ENCODE measurements at regions not wholly inside any gene's neighbourhood (a gene's known extent, or its start where the extent isn't known, plus 50 kb on each side); places are given as distances from the start of the nearest gene placed in this dataset.

DNA sequence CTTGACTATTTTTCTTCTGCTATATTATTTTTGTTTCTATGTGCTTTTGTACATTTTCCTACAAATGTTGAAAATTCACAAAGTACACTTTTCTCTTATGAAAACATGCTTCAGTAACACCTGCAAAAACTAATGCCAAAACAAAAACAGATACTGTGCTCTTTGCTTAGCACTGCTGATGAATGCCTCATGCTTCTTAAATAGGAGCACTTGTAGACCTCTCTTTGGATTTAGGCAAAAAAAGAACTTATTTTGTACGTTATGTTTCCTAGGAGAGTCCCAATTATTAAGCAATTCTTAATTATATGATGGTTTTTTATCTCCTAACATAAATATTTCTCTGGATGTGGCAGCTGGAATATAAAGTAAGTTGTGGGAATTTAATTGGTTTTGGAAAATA is 285.0 kb upstream of the ARSJ start:
- H3K36me3 Mint-ChIP-seq (ENCODE audit: low read depth) = no peaks in the 10 kb centered on the region
- no peak overlapping the region for H3K4me3 Mint-ChIP-seq
- no peak overlapping the region for H3K27ac Mint-ChIP-seq
- no peaks in the 10 kb centered on the region for H3K4me1 Mint-ChIP-seq (ENCODE audit: low read depth)
- H3K9me3 Mint-ChIP-seq = no peaks in the 10 kb centered on the region
- no peaks in the 10 kb centered on the region for H3K27me3 Mint-ChIP-seq (ENCODE audit: low read depth)

DNA sequence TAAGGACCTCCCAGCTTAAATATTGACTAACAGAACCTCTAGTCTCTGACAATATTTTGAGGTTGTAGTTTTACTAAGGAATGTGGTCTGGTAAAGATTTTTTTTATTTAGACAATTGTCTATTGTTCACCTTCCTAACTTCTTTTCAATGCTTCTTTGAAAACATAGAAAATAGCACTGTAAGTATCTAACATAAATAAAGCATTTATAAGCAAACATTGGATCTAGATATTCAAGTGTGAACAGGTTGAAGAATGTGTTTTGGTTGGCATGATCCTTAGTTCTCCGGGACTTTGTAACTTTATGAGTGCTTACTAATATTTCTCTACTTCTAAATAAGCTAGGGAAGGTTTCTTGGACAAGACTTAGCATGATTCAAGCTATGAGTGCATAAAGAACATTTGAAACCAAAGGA is 285.4 kb upstream of the ARSJ start:
- no peaks in the 10 kb centered on the region for H3K36me3 Mint-ChIP-seq (ENCODE audit: low read depth)
- no peaks in the 10 kb centered on the region for H3K27me3 Mint-ChIP-seq (ENCODE audit: low read depth)
- H3K4me1 Mint-ChIP-seq (ENCODE audit: low read depth) = no peaks in the 10 kb centered on the region
- no peak overlapping the region for H3K27ac Mint-ChIP-seq
- H3K4me3 Mint-ChIP-seq = no peak overlapping the region
- H3K9me3 Mint-ChIP-seq = no peaks in the 10 kb centered on the region

DNA sequence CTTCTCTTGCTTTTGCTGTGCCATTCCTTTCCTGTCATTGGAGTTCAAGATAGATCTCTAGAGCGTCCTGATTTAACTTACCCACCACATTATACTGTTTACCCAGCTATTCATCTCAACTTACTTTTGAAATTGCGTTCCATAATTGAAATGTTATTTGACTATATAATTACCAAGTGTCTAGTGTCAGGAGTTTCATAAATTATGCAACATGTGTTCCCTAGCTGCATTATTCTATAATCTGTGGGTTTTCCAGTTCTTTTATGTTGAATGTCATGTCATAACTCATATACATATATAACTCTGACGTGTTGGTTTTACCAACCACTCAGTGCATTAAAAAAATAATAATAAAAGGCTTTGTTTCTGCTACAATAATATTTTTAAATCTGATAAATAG is 285.9 kb upstream of the ARSJ start:
- Mint-ChIP-seq H3K27me3 (ENCODE audit: low read depth) (no peaks in the 10 kb centered on the region), H3K9me3 (no peaks in the 10 kb centered on the region), H3K36me3 (ENCODE audit: low read depth) (no peaks in the 10 kb centered on the region), H3K27ac (no peak overlapping the region), H3K4me3 (no peak overlapping the region), H3K4me1 (ENCODE audit: low read depth) (no peaks in the 10 kb centered on the region)

DNA sequence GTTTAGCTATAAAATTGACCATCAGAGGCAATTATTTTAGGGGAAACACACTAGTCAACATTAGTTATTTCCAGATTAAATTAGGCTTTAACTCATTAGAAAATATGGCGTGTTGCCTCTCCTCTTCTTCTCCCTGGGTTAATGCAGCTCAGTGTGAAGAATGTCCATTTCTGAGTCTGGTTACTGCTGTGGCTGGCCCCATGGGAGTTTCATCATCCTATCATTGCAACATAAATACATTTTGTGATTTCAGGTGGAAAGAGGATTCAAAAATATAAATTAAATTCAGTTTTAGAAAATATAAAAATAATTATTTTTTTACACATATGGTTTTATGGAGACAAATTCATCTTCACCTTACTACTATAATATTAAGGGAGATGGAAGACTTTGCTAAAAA is 288.5 kb upstream of the ARSJ start:
- no peaks in the 10 kb centered on the region for H3K27me3 Mint-ChIP-seq (ENCODE audit: low read depth)
- H3K27ac Mint-ChIP-seq = no peak overlapping the region
- no peaks in the 10 kb centered on the region for H3K36me3 Mint-ChIP-seq (ENCODE audit: low read depth)
- H3K9me3 Mint-ChIP-seq = no peaks in the 10 kb centered on the region
- no peak overlapping the region for H3K4me3 Mint-ChIP-seq
- no peaks in the 10 kb centered on the region for H3K4me1 Mint-ChIP-seq (ENCODE audit: low read depth)

DNA sequence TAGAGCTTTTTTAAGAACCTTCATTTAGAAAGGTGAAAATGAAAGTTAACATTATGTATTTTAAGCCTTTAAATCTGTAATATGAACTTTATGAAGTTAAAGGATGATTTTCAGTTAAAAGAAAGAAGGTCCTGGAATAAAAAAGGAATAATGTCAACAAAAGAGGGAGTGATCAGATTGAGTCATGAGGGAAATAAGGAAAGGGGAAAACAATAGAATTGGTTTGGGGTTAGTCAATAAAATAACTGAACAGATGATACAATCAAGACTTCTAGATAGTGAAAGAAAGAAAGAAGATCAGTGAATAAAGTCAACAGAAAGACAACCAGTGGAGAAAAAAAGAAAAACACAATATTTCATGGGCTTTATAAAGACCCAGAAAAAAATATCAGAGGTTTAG is 291.6 kb upstream of the ARSJ start:
- Mint-ChIP-seq H3K27ac (no peak overlapping the region), H3K36me3 (ENCODE audit: low read depth) (no peaks in the 10 kb centered on the region), H3K4me3 (no peak overlapping the region), H3K4me1 (ENCODE audit: low read depth) (no peaks in the 10 kb centered on the region), H3K27me3 (ENCODE audit: low read depth) (no peaks in the 10 kb centered on the region), H3K9me3 (no peaks in the 10 kb centered on the region)

DNA sequence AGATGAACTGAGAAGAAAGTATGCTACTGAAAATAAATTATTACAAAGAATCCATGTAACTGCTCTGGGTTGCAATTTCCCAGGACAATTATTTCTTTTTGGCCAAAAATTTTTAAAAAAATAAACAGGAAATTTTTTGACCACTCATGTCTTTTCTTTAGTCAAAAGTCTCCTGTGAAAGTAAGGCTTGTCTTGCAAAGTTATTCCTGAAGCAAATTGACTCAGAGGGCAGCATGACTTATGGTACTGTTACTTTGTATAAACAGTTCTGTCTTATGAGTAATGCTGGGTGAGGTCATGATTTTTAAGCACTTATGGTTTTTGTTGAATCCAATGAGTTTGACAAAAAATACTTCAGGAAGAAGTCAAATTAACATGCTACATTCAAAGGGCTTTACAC is 292.8 kb upstream of the ARSJ start:
- Mint-ChIP-seq H3K27me3 (ENCODE audit: low read depth) (no peaks in the 10 kb centered on the region), H3K9me3 (no peaks in the 10 kb centered on the region), H3K4me3 (no peak overlapping the region), H3K36me3 (ENCODE audit: low read depth) (no peaks in the 10 kb centered on the region), H3K27ac (no peak overlapping the region), H3K4me1 (ENCODE audit: low read depth) (no peaks in the 10 kb centered on the region)

DNA sequence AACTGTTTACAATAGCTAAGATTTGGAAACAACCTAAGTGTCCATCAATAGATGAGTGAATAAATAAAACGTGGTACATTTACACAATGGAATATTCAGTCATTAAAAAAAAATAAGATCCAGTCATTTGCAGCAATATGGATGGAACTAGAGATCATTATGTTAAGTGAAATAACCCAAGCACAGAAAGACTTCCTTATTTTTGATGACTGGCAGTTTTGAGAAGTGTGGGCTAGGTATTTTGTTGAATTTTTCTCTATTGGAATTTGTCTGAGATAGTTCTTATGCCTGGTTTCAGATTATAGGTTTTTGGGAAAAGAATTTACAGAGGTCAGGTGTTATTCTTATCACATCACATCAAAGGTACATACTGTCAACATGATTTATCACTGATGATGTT is 293.8 kb upstream of the ARSJ start:
- Mint-ChIP-seq H3K27ac (no peak overlapping the region), H3K9me3 (no peaks in the 10 kb centered on the region), H3K27me3 (ENCODE audit: low read depth) (no peaks in the 10 kb centered on the region), H3K4me3 (no peak overlapping the region), H3K36me3 (ENCODE audit: low read depth) (no peaks in the 10 kb centered on the region), H3K4me1 (ENCODE audit: low read depth) (no peaks in the 10 kb centered on the region)

DNA sequence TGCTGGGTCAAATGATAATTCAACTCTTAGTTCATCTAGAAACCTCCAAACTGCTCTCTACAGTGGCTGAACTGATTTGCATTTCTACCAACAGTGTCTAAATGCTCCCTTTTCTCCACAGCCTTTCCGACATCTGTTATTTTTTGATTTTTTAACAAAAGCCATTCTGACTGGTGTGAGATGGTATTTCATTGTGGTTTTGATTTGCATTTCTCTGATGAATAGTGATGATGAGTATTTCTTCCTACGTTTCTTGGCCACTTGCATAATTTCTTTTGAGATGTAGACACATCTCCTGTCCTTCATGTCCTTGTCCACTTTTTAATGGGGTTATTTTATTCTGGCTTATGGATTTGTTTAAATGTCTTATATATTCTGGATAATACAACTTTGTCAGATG is 298.2 kb upstream of the ARSJ start:
- no peak overlapping the region for H3K4me3 Mint-ChIP-seq
- no peaks in the 10 kb centered on the region for H3K27me3 Mint-ChIP-seq (ENCODE audit: low read depth)
- H3K36me3 Mint-ChIP-seq (ENCODE audit: low read depth) = no peaks in the 10 kb centered on the region
- no peaks in the 10 kb centered on the region for H3K4me1 Mint-ChIP-seq (ENCODE audit: low read depth)
- no peaks in the 10 kb centered on the region for H3K9me3 Mint-ChIP-seq
- no peak overlapping the region for H3K27ac Mint-ChIP-seq

DNA sequence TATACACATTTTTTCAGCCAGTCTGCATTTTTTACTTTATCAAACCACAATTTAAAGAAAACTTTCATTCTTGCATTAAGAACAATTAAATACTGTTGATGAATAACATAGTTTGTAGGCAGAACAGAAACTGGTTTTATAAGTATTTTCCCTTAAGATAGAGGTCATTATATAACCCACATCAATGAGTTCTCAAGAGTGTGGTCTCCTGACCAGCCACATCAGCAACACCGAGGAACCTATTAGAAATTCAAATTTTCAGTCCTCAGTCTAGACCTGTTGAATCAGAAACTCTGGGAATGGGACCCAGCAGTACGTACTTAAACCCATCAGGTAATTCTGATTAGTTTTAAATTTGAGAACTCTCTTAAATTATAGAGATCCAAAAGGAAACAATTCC is 299.6 kb upstream of the ARSJ start:
- Mint-ChIP-seq H3K9me3 (no peaks in the 10 kb centered on the region), H3K4me3 (no peak overlapping the region), H3K27me3 (ENCODE audit: low read depth) (no peaks in the 10 kb centered on the region), H3K4me1 (ENCODE audit: low read depth) (no peaks in the 10 kb centered on the region), H3K27ac (no peak overlapping the region), H3K36me3 (ENCODE audit: low read depth) (no peaks in the 10 kb centered on the region)

DNA sequence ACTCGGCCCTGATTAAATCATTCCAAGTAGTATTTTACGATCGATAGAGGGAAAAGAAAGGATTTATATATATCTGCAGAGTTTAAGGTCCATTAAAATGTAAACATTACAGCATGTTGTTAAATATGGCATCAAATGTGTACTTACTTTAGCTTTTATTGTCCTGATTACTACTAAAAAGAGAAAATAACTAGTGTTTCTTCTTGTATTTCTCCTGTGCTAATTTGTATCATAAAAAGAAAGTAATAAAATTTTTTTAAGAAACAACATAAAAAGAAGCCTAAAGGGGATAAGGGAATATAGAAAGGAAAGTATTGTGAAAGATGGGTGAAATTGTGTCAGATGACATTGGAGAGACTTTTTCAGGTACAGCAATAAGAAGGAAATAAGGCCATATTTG is 300.3 kb upstream of the ARSJ start:
- H3K4me3 Mint-ChIP-seq = no peak overlapping the region
- no peaks in the 10 kb centered on the region for H3K36me3 Mint-ChIP-seq (ENCODE audit: low read depth)
- H3K27me3 Mint-ChIP-seq (ENCODE audit: low read depth) = no peaks in the 10 kb centered on the region
- no peaks in the 10 kb centered on the region for H3K9me3 Mint-ChIP-seq
- no peak overlapping the region for H3K27ac Mint-ChIP-seq
- H3K4me1 Mint-ChIP-seq (ENCODE audit: low read depth) = no peaks in the 10 kb centered on the region

DNA sequence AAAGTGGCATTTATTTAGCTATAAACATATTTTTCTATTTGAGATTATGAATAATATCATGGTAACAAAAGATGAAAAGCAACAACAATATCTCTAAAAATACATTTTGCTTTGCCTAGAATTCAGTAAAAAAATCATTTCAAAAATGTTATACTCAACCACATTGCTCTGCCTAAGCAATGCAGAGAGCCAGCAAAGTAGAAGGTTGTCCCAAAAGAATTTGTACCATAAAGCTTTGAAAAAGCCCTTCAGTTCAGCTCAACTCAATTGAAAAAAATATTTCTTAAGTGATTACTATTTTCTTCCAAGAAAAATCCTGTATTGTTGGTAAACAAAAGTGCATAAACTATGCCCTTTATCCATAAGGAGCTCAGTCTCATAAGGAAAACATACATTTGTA is 301.2 kb upstream of the ARSJ start:
- Mint-ChIP-seq H3K4me3 (no peak overlapping the region), H3K9me3 (no peaks in the 10 kb centered on the region), H3K27ac (no peak overlapping the region), H3K4me1 (ENCODE audit: low read depth) (no peaks in the 10 kb centered on the region), H3K27me3 (ENCODE audit: low read depth) (no peaks in the 10 kb centered on the region), H3K36me3 (ENCODE audit: low read depth) (no peaks in the 10 kb centered on the region)

DNA sequence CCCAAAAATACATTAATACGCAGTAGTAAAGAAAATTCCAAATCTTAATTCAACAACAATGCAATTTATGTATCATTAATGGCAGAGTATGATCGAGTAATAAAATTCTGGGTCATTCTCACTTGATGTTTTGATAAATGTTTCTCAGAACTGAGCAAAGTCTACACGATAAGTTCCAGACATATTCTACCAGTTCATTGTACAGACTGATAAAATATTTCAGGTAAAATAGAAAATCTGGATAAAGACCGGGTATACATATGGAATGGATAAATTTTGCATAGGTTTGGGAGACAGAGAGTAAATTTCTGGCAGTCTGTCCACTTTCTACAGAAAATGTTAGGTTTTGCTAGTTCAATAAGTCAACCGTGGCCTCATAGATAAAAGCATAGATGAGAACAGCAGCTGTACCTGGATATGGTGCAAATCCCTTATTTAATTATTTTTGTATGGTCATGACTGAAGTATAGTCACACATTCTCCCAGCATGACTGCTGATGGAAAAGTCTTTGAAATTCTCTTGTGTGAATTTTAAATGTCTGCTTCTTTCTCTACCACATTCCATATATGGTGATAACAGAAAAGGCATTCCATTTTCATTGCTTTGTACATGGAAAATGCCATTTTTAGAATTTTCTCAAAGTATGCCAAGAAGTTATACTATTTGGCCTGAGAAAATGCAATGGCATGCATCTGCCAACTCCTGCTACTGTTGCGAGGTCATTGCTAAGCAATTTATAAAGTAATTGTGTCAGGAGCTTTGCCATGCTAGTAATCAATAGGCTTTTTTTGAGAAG is 301.9 kb upstream of the ARSJ start:
- no peak overlapping the region for H3K27ac Mint-ChIP-seq
- H3K27me3 Mint-ChIP-seq (ENCODE audit: low read depth) = no peaks in the 10 kb centered on the region
- H3K4me3 Mint-ChIP-seq = no peak overlapping the region
- H3K36me3 Mint-ChIP-seq (ENCODE audit: low read depth) = no peaks in the 10 kb centered on the region
- no peaks in the 10 kb centered on the region for H3K4me1 Mint-ChIP-seq (ENCODE audit: low read depth)
- no peaks in the 10 kb centered on the region for H3K9me3 Mint-ChIP-seq

DNA sequence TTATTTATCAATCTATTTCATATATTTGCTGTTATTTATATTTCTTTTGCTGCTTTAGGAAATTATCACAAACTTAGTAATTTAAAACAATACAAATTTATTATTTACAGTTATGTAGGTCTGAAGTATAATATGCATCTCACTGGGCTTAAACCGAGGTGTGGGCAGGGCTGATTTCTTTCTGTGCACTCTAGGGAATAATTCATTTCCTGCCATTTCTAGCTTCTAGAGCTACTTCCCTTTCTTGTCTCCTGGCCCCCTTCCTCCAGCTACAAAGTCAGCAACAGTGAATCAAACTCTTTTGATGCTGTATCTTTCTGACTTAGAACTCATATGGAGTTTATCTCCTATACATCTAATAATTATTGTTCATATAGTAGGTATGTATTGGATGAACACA is 303.5 kb upstream of the ARSJ start:
- H3K36me3 Mint-ChIP-seq (ENCODE audit: low read depth) = no peaks in the 10 kb centered on the region

DNA sequence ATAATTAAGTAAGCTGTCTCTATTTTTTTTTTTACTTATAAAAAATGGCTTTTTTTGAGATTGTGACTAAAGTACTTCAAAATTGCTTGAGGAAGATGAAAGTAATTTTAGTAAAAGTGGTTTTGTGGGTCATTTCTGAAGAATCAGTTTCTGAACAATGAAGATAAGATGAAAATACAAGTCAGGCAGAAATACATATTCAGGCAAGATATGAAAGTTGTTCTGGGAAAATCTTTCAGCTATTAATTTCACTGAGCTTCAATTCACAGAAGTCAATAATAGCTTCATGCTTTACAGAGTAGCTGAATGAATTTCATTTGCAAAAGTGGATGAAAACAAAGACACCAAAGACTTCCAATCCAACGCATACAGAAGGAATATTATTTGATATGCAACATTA is 305.2 kb upstream of the ARSJ start:
- Mint-ChIP-seq H3K27ac (no peak overlapping the region), H3K36me3 (ENCODE audit: low read depth) (no peaks in the 10 kb centered on the region), H3K4me1 (ENCODE audit: low read depth) (no peaks in the 10 kb centered on the region), H3K27me3 (ENCODE audit: low read depth) (no peaks in the 10 kb centered on the region), H3K4me3 (no peak overlapping the region), H3K9me3 (no peaks in the 10 kb centered on the region)

More for the DNA sequence above, 303.5 kb upstream of the ARSJ start:
- Mint-ChIP-seq H3K4me1 (ENCODE audit: low read depth) (no peaks in the 10 kb centered on the region), H3K4me3 (no peak overlapping the region), H3K27ac (no peak overlapping the region), H3K9me3 (no peaks in the 10 kb centered on the region), H3K27me3 (ENCODE audit: low read depth) (no peaks in the 10 kb centered on the region)

DNA sequence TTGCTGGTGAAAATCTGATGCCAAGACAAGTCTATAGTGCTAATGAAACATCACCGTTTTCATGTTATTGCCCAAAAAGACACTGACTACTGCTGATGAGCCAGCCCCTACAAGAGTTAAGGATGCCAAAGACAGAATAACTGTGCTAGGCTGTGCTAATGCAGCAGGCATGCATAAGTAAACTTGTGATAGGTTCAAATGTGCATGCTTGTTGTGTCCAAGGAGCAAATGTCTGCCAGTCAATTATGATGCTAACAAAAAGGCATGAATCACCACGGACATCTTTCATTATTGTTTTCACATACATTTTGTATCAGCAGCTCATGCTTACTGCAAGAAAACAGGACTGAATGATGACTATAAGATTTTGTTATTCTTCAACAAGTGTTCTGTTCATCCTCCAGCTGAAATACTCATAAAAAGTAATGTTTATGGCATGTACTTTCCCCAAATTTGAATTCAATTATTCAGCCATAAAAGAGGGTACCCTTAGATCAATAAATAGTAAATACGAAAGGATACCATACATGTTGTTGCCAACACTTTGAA is 306.9 kb upstream of the ARSJ start:
- Mint-ChIP-seq H3K27ac (no peak overlapping the region), H3K4me1 (ENCODE audit: low read depth) (no peaks in the 10 kb centered on the region), H3K4me3 (no peak overlapping the region), H3K36me3 (ENCODE audit: low read depth) (no peaks in the 10 kb centered on the region), H3K27me3 (ENCODE audit: low read depth) (no peaks in the 10 kb centered on the region), H3K9me3 (no peaks in the 10 kb centered on the region)

Data from T-helper 1 cell treated with Interleukin-12 subunit alpha and Interleukin-12 subunit beta and Interleukin-4 antibody, amounts not matched to agents 30 μg/mL and 1 μg/mL, for 36 hours (primary cell).